RWPE2 (cell line): ENCODE measurements at regions not wholly inside any gene's neighbourhood (a gene's known extent, or its start where the extent isn't known, plus 50 kb on each side); places are given as distances from the start of the nearest gene placed in this dataset.

Source experiments
- ATAC-seq: fragments of 200-7000 bp; cut with Tn5 transposase; 3 replicates; pipeline ENCODE4 v1.9.1; 2021; ENCODE audit warnings: low read depth
- DNase-seq: peaks from one replicate; pipeline ENCODE4 v3.0.0-alpha.2; 2020; ENCODE audit warnings: low spot score
- H3K27ac ChIP-seq: fragments of 450-650 bp; 2 replicates; pipeline ENCODE4 v1.5.1; 2017; ENCODE audit warnings: mild to moderate bottlenecking; ENCODE audit not compliant: poor library complexity, severe bottlenecking
- H3K27me3 ChIP-seq: fragments of 250-450 bp; sonication (Bioruptor Pico); 2 replicates; pipeline ENCODE4 v1.5.1; 2021; ENCODE audit warnings: mild to moderate bottlenecking, moderate library complexity; ENCODE audit not compliant: insufficient read depth, poor library complexity, severe bottlenecking
- H3K36me3 ChIP-seq: fragments of 250-450 bp; sonication (Bioruptor Pico); 2 replicates; pipeline ENCODE4 v1.5.1; 2020; ENCODE audit warnings: low read depth, mild to moderate bottlenecking, moderate library complexity
- H3K4me1 ChIP-seq: fragments of 250-450 bp; sonication (Bioruptor Pico); 2 replicates; pipeline ENCODE4 v1.5.1; 2021; ENCODE audit warnings: mild to moderate bottlenecking, moderate library complexity; ENCODE audit not compliant: insufficient read depth, poor library complexity, severe bottlenecking
- H3K4me3 ChIP-seq: fragments of 250-450 bp; sonication (Bioruptor Pico); 2 replicates; pipeline ENCODE4 v1.5.1; 2021; ENCODE audit warnings: mild to moderate bottlenecking, moderate library complexity; ENCODE audit not compliant: severe bottlenecking
- H3K9me3 ChIP-seq: fragments of 250-450 bp; sonication (Bioruptor Pico); 2 replicates; pipeline ENCODE4 v1.5.1; 2021; ENCODE audit warnings: mild to moderate bottlenecking, moderate library complexity; ENCODE audit not compliant: severe bottlenecking
- CTCF ChIP-seq: fragments of 450-650 bp; IDR thresholded peaks from one replicate; pipeline ENCODE4 v1.5.1; 2017; ENCODE audit warnings: mild to moderate bottlenecking, moderate library complexity; ENCODE audit not compliant: poor library complexity, severe bottlenecking

DNA sequence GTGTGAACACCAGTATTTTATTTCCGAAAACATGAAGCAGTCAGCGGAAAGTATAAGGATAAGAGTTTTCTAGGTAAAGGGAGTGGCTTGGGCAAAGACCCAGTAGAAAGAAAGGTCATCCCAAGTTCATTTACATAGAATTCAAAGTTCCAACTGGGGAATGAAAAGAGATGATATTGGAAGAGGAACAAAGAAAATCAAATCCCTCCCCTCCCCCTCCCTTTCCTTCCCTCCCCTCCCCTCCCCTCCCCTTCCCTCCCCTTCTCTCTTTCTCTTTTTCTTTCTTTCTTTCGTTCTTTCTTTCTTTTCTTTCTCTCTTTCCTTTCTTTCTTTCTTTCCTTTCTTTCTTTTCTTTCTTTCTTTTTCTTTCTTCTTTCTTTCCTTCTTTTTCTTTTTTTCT is 675.7 kb upstream of the NRXN1 start:
- no peak overlapping the region for H3K4me3 ChIP-seq
- H3K4me1 ChIP-seq: no peaks in the 10 kb centered on the region
- H3K27me3 ChIP-seq: no peaks in the 10 kb centered on the region
- ATAC-seq (no peak), DNase-seq (no peak)
- no peaks in the 10 kb centered on the region for H3K36me3 ChIP-seq
- no peak for TF ChIP-seq CTCF
- no peaks in the 10 kb centered on the region for H3K9me3 ChIP-seq
- H3K27ac ChIP-seq: no peak overlapping the region

DNA sequence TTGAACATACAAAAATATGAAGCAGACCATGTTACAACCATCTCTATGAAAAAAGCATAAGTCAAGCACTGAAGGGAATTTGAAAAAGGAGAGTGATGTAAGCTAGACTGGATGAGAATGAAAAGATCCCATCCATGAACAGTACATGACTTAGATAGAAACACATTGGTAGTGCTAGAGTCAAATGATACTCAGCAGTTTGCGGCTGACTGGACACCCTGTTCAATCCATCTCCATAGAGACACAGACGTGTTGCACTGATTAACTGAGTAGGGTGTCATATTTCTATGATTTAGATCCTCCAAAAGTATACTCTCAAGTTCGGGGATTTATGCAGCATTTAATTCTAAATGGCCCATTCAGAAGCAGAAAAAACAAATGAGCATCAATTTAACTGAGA is 674.3 kb upstream of the NRXN1 start:
- no peak for DNase-seq

GRCh38 chr2:51705417-51705816 is 673.5 kb upstream of the NRXN1 start:
- Histone ChIP-seq H3K4me1 (no peaks in the 10 kb centered on the region), H3K9me3 (no peaks in the 10 kb centered on the region), H3K36me3 (no peaks in the 10 kb centered on the region), H3K27ac (no peak overlapping the region), H3K4me3 (no peak overlapping the region), H3K27me3 (peaks cover 2% of the 10 kb centered on the region)
- no peak for ATAC-seq
- DNase-seq: no peak
- TF ChIP-seq CTCF: no peak

More for the DNA sequence above, 674.3 kb upstream of the NRXN1 start:
- TF ChIP-seq CTCF: no peak
- no peaks in the 10 kb centered on the region for H3K36me3 ChIP-seq
- H3K4me3 ChIP-seq: no peak overlapping the region
- no peaks in the 10 kb centered on the region for H3K27me3 ChIP-seq
- H3K27ac ChIP-seq: no peak overlapping the region
- H3K9me3 ChIP-seq: no peaks in the 10 kb centered on the region
- no peak for ATAC-seq
- H3K4me1 ChIP-seq: no peaks in the 10 kb centered on the region

DNA sequence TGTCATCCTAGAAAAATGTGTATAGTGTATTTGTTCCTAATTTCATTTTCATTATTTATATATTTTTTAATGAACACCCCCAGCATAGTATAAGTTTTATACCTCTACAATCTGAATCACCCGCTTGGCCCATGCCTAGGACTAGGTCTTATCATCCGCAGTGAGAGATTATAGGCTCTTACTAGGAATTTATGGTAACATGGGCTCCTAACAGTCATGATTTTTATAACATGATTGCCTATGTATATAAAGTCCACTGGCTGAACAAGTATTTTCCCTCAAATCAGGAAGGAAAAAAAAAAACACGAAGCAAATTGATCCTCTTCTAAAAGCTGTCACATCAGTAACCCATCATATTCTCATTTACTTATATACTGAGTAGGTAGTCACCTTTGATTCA is 666.1 kb upstream of the NRXN1 start:
- H3K9me3 ChIP-seq: no peaks in the 10 kb centered on the region
- no peak overlapping the region for H3K27ac ChIP-seq
- ATAC-seq (no peak), DNase-seq (no peak)
- H3K27me3 ChIP-seq: peaks cover 2% of the 10 kb centered on the region
- H3K36me3 ChIP-seq: no peaks in the 10 kb centered on the region
- no peaks in the 10 kb centered on the region for H3K4me1 ChIP-seq
- no peak overlapping the region for H3K4me3 ChIP-seq
- no peak for TF ChIP-seq CTCF

DNA sequence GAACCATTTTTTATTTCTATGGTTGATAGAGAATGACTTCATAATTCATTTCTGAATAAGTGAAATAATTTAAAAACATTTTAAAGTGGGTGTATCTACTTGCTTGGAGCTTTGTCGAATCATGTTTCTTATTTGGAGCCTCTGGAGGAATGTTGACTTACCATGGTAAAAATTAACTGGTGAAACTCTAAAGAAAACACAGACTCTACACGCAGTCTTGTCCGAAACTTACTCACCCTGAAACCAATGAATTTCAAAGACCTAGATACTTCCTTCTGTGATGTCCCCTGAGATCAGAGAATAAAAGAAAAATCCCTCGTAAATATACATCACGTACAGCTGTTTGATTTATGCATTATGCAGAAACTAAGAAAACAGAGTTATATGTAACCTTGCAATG is 665.2 kb upstream of the NRXN1 start:
- H3K27me3 ChIP-seq: peaks cover 2% of the 10 kb centered on the region
- no peak for DNase-seq

More for the DNA sequence above, 665.2 kb upstream of the NRXN1 start:
- Histone ChIP-seq H3K4me3 (no peak overlapping the region), H3K36me3 (no peaks in the 10 kb centered on the region), H3K4me1 (no peaks in the 10 kb centered on the region), H3K9me3 (no peaks in the 10 kb centered on the region), H3K27ac (no peak overlapping the region)
- no peak for ATAC-seq
- no peak for TF ChIP-seq CTCF
